Heart left ventricle (tissue), 13 donors: ENCODE measurements at regions not wholly inside any gene's neighbourhood (a gene's known extent, or its start where the extent isn't known, plus 50 kb on each side); places are given as distances from the start of the nearest gene placed in this dataset.

Source experiments
- POLR2A ChIP-seq, 2 donors: fragments of 450-650 bp; IDR thresholded peaks; one replicate each; pipeline ENCODE4 v1.6.1; 2017; ENCODE audit warnings: antibody characterized with exemption in 2 of 2, mild to moderate bottlenecking in 2 of 2, moderate library complexity in 2 of 2
- TF ChIP-seq, protein P1 (sequence below), 12 donors: fragments of 200-600 bp; sonication (generic) in 4 of 12; IDR thresholded peaks; one replicate each; pipeline versions ENCODE4 v1.5.0 to v1.8.0; 2018 to 2022; ENCODE audit warnings: antibody characterized with exemption in 12 of 12, mild to moderate bottlenecking in 5 of 12
- donor health status: ischemic (EF 13 %, LVEDD 7.1; RV severe dilation, severe dysfunction).
- donor health status: DM: no; HTN: yes; CAD: no.
- donor health status: DM: no; HTN: no; CAD: no.
- donor health status: ischemic (EF 25% LVEDD 6.9; RV normal size, moderate dysfunction).
- donor health status: ischemic (EF 25% LVEDD 5.7; RV mildly dilated, moderate dysfunction).
- donor health status: ischemic (EF 35%, LVEDD 5.7; RV mildly dilated, moderate dysfunction).
- donor health status: nonischemic (EF 11% LVEDD 7.7; RV severe dilation, severe dysfunction).
- donor health status: DM: yes; HTN: yes; CAD: no.
- donor health status: PGD.
- donor health status: ischemic (EF 29% LVEDD 5.4; RV normal size, mild dysfunction).
- donor health status: nonischemic (EF 23%, LVEDD 6.1; RV moderate dilation, normal function).

- TF ChIP-seq, protein P1, sequence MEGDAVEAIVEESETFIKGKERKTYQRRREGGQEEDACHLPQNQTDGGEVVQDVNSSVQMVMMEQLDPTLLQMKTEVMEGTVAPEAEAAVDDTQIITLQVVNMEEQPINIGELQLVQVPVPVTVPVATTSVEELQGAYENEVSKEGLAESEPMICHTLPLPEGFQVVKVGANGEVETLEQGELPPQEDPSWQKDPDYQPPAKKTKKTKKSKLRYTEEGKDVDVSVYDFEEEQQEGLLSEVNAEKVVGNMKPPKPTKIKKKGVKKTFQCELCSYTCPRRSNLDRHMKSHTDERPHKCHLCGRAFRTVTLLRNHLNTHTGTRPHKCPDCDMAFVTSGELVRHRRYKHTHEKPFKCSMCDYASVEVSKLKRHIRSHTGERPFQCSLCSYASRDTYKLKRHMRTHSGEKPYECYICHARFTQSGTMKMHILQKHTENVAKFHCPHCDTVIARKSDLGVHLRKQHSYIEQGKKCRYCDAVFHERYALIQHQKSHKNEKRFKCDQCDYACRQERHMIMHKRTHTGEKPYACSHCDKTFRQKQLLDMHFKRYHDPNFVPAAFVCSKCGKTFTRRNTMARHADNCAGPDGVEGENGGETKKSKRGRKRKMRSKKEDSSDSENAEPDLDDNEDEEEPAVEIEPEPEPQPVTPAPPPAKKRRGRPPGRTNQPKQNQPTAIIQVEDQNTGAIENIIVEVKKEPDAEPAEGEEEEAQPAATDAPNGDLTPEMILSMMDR (IDR thresholded peaks at IDR 0.05), result no peak
- no peak for TF ChIP-seq POLR2A (IDR thresholded peaks at IDR 0.05)
Measured at GRCh38 chr11:131079036-131079435, 162.8 kb upstream of the SNX19 start.
